HL-60/S4 treated with phorbol 12-myristate 13-acetate at 8.2 ng/mL for 4 days and 3 days (cell line): ENCODE measurements at regions not wholly inside any gene's neighbourhood (a gene's known extent, or its start where the extent isn't known, plus 50 kb on each side); places are given as distances from the start of the nearest gene placed in this dataset.

Experiments used
- in situ Hi-C: fragments of 300-500 bp; cut with MboI; formaldehyde crosslinking; loops from 2 replicates; pipeline ENCODE4 v1.15.0; 2022; ENCODE audit warnings: low sequenced_read_pairs

DNA sequence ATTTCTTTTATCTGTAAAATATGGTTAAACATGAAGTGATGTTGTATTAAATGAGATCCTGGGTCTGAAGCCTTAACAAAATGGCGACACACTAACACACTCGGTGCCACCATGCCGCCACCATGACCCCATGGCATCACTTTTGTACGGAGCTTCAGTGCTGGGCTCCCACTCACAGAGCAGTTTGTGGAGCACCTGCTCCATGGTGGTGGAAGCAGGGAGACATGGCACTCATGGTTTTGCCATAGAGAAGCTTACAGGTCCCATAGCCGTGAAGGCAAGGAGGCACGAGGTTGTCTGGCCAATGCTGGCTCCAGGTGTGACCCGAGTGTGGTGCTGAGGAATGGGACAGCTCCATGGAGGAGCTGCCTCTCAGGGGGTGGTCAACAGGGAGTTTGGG is 63.5 kb upstream of the EN2 start:
- in situ Hi-C loops = loop anchor here (25.0 kb wide), 1 partner anchor 368 kb away; no protein-coding TSS in a partner anchor

DNA sequence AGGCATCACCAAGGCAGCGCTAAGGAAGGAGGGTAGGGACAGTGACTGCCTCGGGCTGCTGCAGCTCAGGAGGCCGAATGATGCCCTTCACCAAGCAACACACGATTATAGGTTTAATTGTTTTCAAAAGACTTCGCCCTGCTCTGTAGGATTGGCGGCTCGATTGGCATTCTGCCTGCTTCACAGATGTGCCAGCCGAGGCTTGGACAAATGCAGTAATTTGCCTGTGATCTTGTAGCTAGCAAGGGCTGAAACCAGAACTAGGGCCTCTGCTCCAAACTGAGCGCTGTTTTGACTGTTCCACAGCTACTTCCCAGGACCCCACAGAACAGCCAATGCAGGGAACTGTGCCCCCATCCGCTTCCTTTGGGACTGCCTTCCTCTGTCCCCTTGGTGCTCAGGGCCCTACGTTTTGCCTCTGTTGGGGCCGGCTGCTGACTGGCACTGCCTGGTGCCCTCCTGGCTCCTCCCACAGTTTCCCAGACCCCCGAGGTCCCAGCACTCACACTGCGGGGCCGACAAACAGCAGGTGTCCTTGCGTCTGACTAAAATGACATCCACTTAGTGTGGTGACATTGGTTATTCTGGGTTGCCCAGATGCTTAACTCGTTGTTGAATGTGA is 62.6 kb upstream of the EN2 start:
- in situ Hi-C loops = loop anchor here (25.0 kb wide), 1 partner anchor 367 kb away; no protein-coding TSS in a partner anchor

DNA sequence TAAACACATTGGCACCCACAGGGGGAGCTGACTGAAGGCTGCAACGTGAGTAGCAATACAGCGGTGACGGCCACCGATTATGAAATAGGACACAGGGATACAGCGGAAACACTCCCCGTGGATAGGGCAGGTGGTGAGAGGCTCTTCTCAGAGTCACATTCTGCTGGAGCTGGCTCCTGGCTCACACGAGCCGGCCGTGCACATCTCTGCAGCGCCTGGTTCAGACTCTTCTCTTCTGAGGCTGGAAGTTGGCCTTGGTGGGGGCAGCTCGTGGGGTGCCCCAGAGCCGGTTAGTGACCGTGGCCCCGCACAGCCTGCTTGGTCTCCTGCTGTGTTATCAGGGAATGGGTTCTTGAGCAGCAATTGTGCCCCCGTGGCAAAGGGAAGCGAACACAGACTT is 61.3 kb upstream of the EN2 start:
- in situ Hi-C loops = loop anchor here (25.0 kb wide), 1 partner anchor 366 kb away; no protein-coding TSS in a partner anchor

DNA sequence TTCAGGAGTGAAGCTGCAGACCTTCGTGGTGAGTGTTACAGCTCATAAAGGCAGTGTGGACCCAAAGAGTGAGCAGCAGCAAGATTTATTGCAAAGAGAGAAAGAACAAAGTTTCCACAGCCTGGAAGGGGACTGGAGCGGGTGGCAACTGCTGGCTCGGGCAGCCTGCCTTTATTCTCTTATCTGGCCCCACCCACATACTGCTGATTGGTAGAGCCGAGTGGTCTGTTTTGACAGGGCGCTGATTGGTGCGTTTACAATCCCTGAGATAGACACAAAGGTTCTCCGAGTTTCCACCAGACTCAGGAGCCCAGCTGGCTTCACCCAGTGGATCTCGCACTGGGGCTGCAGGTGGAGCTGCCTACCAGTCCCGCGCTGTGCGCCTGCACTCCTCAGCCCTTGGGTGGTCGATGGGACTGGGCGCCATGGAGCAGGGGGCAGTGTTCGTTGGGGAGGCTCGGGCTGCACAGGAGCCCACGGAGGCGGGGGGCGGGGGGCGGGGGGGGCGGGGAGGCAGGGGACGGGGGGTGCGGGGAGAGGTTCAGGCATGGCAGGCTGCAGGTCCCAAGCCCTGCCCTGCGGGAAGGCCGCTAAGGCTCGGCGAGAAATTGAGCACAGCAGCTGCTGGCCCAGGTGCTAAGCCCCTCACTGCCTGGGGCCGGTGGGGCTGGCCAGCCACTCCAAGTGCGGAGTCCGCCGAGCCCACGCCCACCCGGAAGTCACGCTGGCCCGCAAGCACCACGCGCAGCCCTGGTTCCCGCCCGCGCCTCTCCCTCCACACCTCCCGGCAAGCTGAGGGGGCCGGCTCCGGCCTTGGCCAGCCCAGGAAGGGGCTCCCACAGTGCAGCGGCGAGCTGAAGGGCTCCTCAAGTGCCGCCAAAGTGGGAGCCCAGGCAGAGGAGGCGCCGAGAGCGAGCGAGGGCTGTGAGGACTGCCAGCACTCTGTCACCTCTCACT is 59.9 kb upstream of the EN2 start:
- in situ Hi-C loops = loop anchor here (25.0 kb wide), 1 partner anchor 364 kb away; no protein-coding TSS in a partner anchor

DNA sequence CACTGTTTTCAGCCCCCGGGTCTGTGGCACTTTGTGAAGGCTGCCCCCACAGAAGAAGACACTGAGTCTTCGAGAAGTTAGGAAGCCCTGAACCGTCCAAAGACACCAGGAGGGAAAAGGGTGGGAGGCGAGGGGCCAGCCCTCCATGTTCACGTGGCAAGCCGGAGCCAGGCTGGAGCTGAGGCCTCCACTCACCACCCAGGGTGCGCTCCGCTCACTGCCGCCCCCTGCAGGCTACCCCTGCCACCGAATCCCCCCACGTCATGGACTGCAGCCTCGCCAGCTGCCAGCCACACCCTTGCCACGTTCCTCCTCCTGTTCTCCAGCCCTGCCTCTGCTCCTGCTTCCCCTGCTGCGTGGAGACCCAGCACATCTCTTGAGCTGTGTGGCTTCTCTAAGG is 59.0 kb upstream of the EN2 start:
- in situ Hi-C loops = loop anchor here (25.0 kb wide), 1 partner anchor 363 kb away; no protein-coding TSS in a partner anchor

DNA sequence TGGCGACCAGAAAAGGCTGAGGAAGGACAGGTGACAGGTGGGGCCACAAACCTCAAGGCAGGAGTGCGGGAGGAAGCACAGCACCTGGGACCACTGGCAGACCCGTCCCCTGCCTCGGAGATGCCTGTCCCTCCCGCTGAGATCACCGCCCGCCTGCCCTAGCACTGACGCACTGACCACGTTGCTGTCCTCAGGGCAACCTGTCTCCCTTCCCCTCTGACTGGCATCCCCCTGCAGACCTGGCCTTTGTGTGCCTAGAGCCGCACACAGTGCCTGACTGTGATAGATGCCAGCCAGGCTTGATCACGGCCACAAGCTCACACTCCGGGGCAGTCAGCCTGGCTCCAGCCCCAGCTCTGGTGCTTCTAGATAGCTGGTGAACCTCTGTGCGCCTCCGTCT is 58.4 kb upstream of the EN2 start:
- in situ Hi-C loops = loop anchor here (25.0 kb wide), 1 partner anchor 363 kb away; no protein-coding TSS in a partner anchor

DNA sequence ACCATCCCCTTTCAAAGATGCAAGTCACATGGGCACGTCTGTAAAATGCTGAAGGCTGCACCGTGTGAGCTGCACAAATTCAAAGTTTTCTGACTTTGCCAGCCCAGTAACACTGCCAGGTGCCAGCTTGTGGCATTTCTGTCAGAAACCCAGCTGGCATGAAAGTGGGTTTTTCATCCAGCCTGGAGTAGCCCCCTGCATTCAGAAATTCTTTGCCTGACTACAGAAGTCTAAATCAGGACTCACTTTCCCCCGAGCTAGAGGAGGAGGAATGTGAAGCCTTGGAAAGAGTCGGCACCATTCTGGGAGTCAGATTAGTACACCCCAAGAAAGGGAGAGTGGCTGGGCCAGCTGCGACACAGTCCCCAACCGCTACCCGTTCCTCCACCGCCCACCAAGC is 56.7 kb upstream of the EN2 start:
- in situ Hi-C loops = no loop called here

DNA sequence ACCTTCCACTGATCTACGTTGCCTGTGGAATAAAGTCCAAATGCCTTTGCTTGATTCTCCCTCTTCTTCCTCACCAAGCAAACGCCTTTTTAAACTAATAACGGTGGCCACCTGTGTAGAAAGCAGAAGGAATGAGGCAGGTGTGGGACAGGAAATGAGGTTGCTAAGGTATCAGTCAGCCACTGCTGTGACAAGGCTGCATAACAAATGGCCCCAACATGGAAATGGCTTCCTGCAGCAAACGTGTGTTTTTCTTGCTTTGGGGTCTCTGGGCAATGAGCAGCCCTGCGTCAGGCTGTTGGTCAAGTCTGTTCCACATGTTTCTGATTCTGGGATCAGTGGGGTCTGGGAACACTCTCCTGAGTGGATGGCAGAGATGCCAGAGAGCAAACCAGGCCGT is 56.0 kb upstream of the EN2 start:
- in situ Hi-C loops = no loop called here

DNA sequence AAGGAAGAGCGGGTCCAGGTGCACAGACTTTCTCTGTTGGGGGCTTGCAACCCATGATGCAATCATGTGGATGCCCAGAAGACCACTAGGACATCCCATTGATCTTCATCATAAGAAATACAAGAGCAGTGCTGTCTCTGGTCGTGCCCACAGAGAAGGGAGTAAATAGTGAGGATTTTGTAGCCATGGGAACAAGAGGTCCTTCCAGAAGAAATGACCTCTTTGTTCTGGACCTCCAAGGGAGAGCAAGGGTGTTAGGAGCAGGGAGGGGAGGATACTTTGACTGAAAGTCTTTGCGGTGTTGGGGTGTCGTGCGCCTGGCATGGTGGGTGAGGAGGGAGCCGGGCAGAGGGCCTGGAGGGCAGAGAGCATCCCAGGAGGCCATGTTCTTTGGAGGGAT is 55.0 kb upstream of the EN2 start:
- in situ Hi-C loops = no loop called here

DNA sequence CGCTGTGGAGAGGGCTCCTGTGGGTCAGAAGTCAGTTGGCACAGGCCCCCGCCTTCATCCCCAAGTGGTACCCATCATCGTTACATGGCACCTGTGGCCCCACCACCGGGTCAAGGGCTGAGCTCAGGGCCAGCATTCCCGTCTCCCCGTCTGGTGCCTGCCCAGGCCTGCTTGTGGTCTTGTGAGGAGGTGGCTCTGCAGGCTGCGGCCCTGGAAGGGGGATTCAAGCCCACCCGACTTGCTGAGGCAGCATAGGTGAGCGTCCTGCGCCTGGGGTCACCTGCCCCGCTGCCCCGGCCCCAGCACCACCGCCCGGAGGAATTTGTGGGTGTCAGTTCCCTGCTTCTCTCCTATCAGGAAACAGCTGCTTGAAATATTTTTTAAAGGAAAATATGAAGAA is 53.0 kb upstream of the EN2 start:
- in situ Hi-C loops = no loop called here

DNA sequence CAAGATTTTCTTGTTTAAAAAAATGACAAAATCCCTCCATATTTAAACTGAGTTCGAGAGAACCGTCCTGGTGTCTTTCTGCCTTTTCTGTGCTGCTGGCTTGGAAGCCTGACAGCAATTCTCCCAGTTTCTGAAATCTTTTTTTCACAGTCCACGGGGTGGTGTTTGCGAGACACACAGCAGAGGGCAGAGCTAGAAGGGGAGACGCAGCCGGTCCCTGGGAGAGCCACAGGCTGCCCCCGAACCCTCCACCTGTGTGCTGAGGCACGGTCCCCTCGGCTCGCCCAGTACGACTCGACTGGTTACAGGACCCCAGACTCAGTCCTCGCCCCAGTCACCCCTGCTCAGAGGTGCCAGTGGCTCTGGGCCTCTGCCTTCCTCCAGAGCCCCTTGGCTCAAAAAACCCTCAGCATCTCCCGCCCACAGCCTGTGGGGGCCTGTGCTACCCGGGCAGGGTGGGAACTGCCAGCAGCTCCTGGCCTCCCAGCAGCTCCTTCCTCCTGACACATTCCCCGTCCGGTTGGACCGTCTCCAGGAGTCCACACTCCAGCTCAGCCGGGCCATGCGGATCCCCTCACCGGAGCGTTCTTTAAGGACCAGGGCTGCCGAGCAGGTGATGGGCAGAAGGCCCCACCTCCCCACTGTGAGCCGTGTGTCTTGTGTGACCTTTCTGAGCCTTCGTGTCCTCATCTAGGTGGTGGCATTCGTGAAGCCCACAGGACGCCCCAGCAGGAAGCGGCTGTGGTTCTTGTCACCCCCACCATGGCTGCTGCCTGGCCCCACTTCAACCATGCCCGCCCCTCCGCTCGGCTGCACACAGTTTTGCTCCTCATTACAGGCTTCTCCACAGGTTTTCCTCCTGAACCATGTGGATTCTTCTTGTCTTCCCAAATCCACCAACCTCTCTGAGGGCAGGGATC is 52.3 kb upstream of the EN2 start:
- in situ Hi-C loops = no loop called here

DNA sequence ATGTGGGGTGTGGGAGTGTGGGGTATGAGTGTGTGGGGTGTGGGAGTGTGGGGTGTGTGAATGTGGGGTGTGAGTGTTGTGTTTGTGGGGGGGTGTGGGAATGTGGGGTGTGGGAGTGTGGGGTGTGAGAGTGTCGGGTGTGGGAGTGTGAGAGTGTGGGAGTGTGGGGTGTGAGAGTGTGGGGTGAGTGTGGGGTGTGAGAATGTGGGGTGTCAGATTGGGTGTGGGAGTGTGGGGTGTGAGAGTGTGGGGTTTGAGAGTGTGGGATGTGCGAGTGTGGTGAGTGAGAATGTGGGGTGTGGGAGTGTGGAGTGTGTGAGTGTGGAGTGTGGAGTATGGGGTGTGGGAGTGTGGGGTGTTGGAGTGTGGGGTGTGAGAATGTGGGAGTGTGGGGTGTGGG is 50.1 kb upstream of the EN2 start:
- in situ Hi-C loops = no loop called here
